Tibial nerve (tissue), 4 donors: ENCODE measurements at regions not wholly inside any gene's neighbourhood (a gene's known extent, or its start where the extent isn't known, plus 50 kb on each side); places are given as distances from the start of the nearest gene placed in this dataset.

Source experiments
- CTCF ChIP-seq, 5 experiments: fragments of 200-600 bp in 3 of 5; fragments of 450-650 bp in 2 of 5; sonication (generic) in 3 of 5; IDR thresholded peaks; one replicate each; pipeline ENCODE4 v1.5.1; 2016 to 2019; ENCODE audit warnings: antibody characterized with exemption in 5 of 5, mild to moderate bottlenecking in 3 of 5, moderate library complexity in 2 of 5
- EP300 ChIP-seq, 2 donors: sonication (generic); formaldehyde crosslinking; IDR thresholded peaks; one replicate each; pipeline ENCODE4 v1.6.1; 2017; ENCODE audit warnings: antibody characterized with exemption in 2 of 2, mild to moderate bottlenecking in 1 of 2
- POLR2A ChIP-seq, 2 donors: fragments of 450-650 bp; IDR thresholded peaks; one replicate each; pipeline ENCODE4 v1.6.1; 2017; ENCODE audit warnings: antibody characterized with exemption in 2 of 2, mild to moderate bottlenecking in 2 of 2, moderate library complexity in 2 of 2

- no peak for TF ChIP-seq CTCF (IDR thresholded peaks at IDR 0.05)
- TF ChIP-seq POLR2A (IDR thresholded peaks at IDR 0.05): no peak
- TF ChIP-seq EP300 (IDR thresholded peaks at IDR 0.05): no peak
These were observed 94.7 kb upstream of the ACSL4 start for GRCh38 chrX:109827772-109828171.
